SK-N-SH treated with all-trans-retinoic acid at 6 μM for 48 hours (cell line): ENCODE measurements at regions not wholly inside any gene's neighbourhood (a gene's known extent, or its start where the extent isn't known, plus 50 kb on each side); places are given as distances from the start of the nearest gene placed in this dataset.

Experiments
- ARNTL ChIP-seq: fragments of 450-650 bp; formaldehyde crosslinking; IDR thresholded peaks from 2 replicates; pipeline ENCODE4 v1.5.0; 2020; ENCODE audit warnings: low read depth, mild to moderate bottlenecking, moderate library complexity, borderline replicate concordance
- ESRRG ChIP-seq: fragments of 250-450 bp; sonication (Bioruptor Pico); IDR thresholded peaks from 2 replicates; pipeline ENCODE4 v1.6.1; 2021; ENCODE audit warnings: mild to moderate bottlenecking
- GLIS3 ChIP-seq: fragments of 250-450 bp; sonication (Bioruptor Pico); IDR thresholded peaks from 2 replicates; pipeline ENCODE4 v1.5.0; 2020; ENCODE audit warnings: mild to moderate bottlenecking, moderate library complexity
- ISL1 ChIP-seq: fragments of 250-450 bp; sonication (Bioruptor Pico); IDR thresholded peaks from 2 replicates; pipeline ENCODE4 v2.1.2; 2022; ENCODE audit warnings: mild to moderate bottlenecking, moderate library complexity
- OSR1 ChIP-seq: fragments of 250-450 bp; sonication (Bioruptor Pico); IDR thresholded peaks from 2 replicates; pipeline ENCODE4 v1.8.0; 2022; ENCODE audit warnings: moderate library complexity, mild to moderate bottlenecking, inconsistent platforms
- PATZ1 ChIP-seq: fragments of 250-450 bp; sonication (Bioruptor Pico); IDR thresholded peaks from 2 replicates; pipeline ENCODE4 v1.8.0; 2020; ENCODE audit warnings: mild to moderate bottlenecking, moderate library complexity, borderline replicate concordance
- SNAI2 ChIP-seq: fragments of 250-450 bp; sonication (Bioruptor Pico); IDR thresholded peaks from 2 replicates; pipeline ENCODE4 v1.5.0; 2020; ENCODE audit warnings: mild to moderate bottlenecking, moderate library complexity
- TCF4 ChIP-seq: fragments of 250-450 bp; sonication (Bioruptor Pico); IDR thresholded peaks from 2 replicates; pipeline ENCODE4 v1.8.0; 2021; ENCODE audit warnings: mild to moderate bottlenecking, moderate library complexity, borderline replicate concordance
- TOX ChIP-seq: fragments of 250-450 bp; sonication (Bioruptor Pico); IDR thresholded peaks from 2 replicates; pipeline ENCODE4 v1.8.0; 2021; ENCODE audit warnings: mild to moderate bottlenecking, moderate library complexity, borderline replicate concordance
- ZC3H10 ChIP-seq: fragments of 250-450 bp; sonication (Bioruptor Pico); IDR thresholded peaks from 2 replicates; pipeline ENCODE4 v1.5.1; 2021; ENCODE audit warnings: mild to moderate bottlenecking, moderate library complexity
- ZFP3 ChIP-seq: fragments of 250-450 bp; sonication (Bioruptor Pico); IDR thresholded peaks from 2 replicates; pipeline ENCODE4 v1.5.0; 2020; ENCODE audit warnings: mild to moderate bottlenecking, moderate library complexity
- ZFP30 ChIP-seq: fragments of 450-650 bp; formaldehyde crosslinking; IDR thresholded peaks from 2 replicates; pipeline ENCODE4 v1.5.0; 2022; ENCODE audit warnings: mild to moderate bottlenecking, moderate library complexity
- ZNF565 ChIP-seq: fragments of 450-650 bp; formaldehyde crosslinking; conservative IDR thresholded peaks from 2 replicates; pipeline ENCODE4 v1.5.0; 2020; ENCODE audit warnings: low read depth, mild to moderate bottlenecking, moderate library complexity
- TF ChIP-seq, protein P1 (sequence below): fragments of 250-450 bp; sonication (Bioruptor Pico); IDR thresholded peaks from 2 replicates; pipeline ENCODE4 v1.8.0; 2021; ENCODE audit warnings: low read depth, mild to moderate bottlenecking, moderate library complexity, borderline replicate concordance

GRCh38 chr2:12168791-12169388 is 422.5 kb downstream of the LPIN1 start:
- TF ChIP-seq PATZ1 (CRISPR knock-in tag) (no peak), TOX (CRISPR knock-in tag) (no peak), ZC3H10 (CRISPR knock-in tag) (no peak), ESRRG (CRISPR knock-in tag) (no peak), GLIS3 (no peak), OSR1 (CRISPR knock-in tag) (no peak), ARNTL (no peak), ZFP3 (CRISPR knock-in tag) (no peak), SNAI2 (CRISPR knock-in tag) (no peak), ZFP30 (CRISPR knock-in tag) (no peak), ISL1 (CRISPR knock-in tag) (no peak), TCF4 (CRISPR knock-in tag) (no peak), ZNF565 (CRISPR knock-in tag) (peak; percentile 41; the same call in 1 of the 2 replicates)
- TF ChIP-seq, protein P1, sequence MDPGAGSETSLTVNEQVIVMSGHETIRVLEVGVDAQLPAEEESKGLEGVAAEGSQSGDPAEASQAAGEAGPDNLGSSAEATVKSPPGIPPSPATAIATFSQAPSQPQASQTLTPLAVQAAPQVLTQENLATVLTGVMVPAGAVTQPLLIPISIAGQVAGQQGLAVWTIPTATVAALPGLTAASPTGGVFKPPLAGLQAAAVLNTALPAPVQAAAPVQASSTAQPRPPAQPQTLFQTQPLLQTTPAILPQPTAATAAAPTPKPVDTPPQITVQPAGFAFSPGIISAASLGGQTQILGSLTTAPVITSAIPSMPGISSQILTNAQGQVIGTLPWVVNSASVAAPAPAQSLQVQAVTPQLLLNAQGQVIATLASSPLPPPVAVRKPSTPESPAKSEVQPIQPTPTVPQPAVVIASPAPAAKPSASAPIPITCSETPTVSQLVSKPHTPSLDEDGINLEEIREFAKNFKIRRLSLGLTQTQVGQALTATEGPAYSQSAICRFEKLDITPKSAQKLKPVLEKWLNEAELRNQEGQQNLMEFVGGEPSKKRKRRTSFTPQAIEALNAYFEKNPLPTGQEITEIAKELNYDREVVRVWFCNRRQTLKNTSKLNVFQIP (CRISPR knock-in tag): 0 out of 2 replicates have a peak, but pooled peaks have one; percentile 11
